GM21526 (cell line): ENCODE measurements at regions not wholly inside any gene's neighbourhood (a gene's known extent, or its start where the extent isn't known, plus 50 kb on each side); places are given as distances from the start of the nearest gene placed in this dataset.

Experiments used
- ATAC-seq: cut with Tn5 transposase; IDR thresholded peaks from one replicate; pipeline ENCODE4 v1.9.1; 2021; ENCODE audit warnings: moderate library complexity; ENCODE audit not compliant: unreplicated experiment, low FRiP score

DNA sequence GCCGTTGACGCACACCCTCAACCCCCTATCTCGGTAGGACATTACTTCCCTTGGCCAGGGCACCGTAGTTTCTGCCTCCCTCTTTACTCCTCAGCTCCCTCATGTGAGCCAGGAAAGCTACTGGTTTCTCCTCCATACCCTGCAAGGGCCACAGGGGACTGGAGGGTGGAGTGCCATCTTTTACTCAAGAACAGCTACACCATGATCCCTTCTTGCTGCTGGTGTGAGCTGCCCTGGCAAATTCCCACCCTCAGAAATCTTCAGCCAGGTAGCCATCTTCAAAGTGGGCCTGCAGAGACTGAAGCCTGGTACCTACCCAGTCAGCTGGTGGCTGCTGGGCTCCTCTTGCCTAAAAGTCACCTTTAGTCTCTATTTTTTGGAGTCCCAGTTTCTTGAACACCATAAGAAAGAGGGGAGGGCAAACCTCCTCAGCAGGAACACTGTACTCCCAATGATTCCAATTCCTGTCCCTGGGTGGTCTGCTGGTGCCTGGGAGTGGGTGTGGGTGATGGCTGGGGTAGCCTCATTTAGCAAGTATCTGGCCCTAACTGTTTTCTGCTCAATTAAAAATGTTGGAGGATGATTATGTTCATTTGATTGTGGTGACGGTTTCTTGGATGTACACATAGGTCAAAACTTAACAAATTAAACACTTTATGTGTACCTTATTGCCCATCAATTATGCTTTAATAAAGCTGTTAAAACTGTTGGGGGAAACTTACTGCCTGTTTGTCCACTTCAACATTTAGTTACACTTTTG lies 105.0 kb upstream of the NPY start:
- no peak for ATAC-seq

DNA sequence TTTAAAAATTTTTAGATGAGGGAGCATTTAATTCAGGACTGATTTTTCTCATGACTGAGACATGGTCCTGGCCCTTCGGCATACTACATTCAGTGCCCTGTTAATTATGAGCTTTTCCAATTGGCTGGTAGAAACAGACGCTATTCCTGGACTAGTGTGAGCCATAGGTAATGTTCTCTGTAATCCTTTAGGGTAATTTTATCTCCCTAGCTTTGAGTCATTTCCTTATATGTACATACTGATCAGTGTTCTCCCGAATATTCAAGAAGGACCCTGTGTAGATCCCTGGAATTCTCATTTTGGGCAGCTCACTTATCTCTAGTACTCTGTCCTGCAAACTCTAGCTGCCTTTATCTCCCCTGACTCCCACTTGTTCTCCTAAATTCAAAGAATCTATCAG lies 92.6 kb upstream of the NPY start:
- ATAC-seq: no peak

DNA sequence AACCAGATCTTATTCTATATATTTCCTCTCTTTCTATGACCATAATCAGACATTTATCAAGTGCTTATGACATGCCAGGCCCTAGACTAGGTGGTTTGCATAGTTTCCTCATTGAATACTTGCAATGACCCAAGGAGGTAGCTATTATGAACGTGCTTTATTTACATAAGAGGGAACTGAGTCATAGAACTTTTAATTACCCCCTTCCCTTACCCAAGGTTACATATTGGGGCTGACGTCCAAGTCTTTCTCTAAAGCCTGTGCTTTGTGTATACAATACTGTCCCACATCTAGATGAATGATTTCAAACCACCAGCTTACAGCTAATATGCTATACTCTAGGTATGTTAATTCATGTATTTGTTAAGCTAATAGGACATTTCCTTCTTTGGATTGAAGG lies 91.9 kb upstream of the NPY start:
- no peak for ATAC-seq

DNA sequence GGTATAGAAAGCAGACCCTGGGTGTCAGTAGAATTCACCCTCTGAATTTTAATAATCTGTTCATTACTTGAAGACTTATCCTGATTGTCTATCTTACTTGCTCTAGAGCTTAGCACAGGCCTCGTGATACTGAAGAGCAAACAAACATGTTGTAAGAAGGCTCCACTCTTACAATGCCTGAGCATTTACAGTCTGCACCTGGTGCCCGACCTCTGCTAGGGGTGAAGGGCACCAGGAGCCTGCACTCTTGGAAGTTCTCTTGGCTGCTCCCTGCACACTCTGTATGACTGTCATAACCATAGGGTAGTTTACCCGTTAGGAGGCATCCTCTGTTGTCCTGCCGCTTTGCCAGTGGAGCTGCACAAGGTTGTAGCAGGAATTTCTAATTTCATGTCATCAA lies 91.3 kb upstream of the NPY start:
- no peak for ATAC-seq

DNA sequence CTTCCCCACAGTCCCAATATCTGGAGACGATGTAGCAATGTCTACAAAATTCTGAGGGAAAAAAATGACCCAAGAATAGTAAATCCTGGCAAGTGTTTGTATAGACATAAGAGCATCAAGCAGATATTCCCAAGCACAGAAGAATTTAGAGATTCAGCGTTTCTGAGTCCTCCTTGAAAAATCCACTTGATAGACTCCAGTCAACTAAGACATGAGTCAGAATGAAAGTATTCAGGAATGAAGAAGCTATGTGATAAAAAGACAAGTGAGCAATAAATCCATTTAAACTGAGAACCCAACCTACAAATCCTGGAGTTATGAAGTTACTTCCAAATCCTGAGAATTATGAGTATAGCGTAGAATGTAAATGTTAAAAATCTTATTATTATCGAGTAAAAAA lies 86.1 kb upstream of the NPY start:
- no peak for ATAC-seq

DNA sequence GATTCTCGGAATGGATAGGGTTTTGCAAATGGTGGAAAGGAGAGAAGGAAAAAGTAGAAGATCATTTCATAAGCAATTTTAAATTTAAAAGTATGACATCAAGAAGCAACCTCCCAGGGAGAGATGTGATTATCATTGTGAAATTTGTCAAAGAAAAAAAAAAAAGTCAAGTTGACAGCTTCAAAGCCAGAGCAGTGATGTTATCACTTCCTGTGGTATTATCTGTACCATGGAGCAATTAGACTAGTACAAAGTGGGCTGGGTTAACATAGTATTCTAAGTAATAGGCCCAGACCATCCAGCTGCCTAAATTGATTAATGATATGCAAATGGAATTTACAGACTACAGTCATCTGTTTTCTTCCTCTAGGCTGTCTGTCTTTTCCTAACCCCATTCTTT lies 84.0 kb upstream of the NPY start:
- no peak for ATAC-seq

DNA sequence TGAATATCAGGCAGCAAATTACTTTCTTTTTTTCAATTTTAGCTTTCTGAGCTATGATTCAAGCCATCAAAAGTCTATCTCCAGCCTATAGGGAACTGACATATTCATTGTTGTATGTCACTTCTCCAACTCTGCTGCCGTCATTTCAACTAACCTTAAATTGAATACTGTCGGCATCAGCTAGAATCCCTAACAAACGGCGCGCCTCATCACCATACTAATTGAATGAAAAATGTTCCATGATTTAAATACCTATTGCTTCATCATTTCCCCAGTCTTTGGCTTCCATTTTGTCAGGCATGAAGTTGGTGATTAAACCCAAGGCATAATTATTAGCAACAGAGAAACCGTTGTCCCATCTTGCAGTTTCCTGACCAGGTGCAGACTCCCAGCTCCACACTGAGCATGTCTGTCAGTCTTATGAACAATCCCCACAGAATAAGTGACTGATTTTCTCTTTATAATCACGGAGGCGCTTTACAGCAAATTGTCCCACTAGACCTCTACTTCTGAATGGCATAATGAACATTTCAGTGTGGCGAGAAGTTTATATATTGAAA lies 83.5 kb upstream of the NPY start:
- ATAC-seq: no peak

DNA sequence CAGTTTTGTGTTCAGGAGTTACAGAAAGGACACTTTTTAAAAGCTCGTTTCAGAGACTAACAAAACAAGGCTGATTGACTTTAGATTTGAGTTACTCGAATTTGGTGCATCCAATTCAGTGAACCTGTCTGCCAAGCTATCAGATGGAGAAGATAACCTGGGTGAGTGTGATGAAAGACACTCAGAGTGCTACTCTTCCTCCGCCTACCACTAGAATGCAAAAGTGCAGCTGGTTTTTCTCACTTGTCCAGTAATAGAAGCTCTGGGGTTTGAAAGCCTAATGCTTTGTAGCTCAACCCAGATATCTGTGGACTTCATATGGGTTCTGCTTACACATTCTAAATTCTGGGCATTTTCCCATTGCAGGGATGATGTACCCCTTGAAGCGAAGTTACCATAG lies 82.8 kb upstream of the NPY start:
- ATAC-seq: no peak

DNA sequence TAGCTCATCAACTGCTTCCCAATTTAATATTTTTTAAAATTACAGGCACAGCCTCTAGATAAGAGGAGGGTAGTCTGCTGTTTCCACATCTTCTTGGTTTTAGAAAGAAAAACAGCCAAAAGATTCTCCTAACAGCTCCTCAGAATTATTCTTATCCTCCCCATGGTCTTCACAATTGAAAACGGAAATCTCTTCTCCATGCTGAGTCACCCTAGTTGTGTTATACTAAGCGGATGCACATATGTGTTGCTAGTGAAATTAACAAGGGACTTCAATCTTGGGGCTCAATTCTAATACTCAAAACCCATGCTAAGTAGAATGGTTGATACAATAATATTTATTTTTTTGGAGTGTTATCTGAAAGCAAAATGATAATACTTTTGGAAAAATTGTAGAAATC lies 71.9 kb upstream of the NPY start:
- ATAC-seq: no peak

DNA sequence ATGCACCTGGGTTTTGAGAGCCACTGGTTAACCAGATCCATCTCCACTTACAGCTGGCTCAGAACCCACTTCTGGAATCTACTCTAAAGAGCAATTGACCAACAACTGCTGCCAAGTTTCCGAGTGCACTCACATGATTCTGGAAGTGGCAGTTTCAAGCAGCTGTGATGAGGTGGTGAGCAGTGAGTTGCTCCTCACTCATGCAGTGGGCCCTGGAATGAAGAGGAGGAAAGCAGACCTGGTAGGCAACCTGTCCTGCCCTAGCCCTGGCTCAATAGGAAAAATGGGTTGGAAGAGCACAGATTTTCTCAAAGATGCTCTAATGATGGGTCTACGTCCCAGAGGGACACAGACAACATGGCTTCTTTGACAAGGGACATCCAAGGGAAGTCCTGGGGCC lies 70.7 kb upstream of the NPY start:
- ATAC-seq: no peak

DNA sequence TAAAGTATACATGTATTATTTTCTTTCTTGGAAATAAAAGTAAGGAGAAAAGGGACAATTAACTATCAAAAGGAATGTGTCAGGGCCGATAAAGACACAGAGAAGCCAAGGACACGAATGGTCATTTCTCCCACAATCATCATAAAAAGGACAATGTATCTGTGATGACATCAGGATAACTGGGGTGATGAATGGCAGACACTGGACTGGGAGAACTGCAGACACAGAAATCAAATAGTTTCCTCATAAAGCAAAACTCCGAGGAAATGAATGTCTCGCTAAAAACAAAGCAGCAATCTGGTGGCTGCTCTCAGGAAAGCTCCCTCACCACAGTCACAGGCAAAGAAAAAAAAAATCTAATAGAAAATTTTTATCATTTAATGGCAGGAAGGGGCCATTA lies 69.3 kb upstream of the NPY start:
- ATAC-seq: no peak

DNA sequence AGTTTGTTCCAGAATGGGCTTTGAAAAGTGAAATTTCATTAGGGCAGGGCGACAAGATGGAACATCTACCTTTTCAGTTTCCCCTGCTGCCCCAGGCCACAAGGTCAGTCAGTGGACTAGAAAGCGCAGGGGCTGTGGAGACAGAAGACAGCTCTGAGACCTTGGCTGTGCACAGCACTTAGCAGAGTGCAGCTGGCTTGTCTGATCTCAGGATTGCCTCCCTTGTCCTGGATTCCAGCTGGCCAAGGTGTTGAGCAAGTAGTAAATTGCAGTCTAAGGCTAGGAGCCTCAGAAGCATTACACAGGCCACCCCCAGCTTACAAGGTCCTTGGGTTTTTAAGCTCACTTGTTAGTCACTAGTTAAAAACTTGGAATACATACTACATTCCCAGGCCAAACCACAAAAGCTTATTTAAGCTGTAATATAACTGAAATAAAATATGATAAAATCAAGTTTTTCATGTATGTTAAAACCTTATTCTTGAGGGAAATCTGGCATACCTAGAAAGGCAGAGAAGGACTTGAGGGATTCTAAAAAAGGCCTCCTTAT lies 67.3 kb upstream of the NPY start:
- ATAC-seq: no peak

DNA sequence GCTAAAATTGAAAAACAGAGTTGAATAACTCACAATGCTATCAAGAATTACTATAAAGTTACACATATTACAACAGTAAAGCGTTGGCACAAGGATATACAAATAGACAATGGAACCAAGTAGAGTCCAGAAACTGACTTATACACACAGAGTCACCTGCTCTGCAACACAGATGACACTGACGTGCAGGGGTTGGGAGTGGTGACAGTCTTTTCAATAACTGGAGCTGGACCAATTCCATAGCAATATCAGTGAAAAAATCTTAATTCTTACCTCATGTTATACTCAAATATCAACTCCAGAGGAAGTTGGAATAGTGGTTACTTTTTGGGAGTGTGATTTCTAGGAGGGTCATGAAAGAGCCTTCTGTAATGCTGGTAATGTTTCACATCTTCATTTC lies 62.5 kb upstream of the NPY start:
- no peak for ATAC-seq

DNA sequence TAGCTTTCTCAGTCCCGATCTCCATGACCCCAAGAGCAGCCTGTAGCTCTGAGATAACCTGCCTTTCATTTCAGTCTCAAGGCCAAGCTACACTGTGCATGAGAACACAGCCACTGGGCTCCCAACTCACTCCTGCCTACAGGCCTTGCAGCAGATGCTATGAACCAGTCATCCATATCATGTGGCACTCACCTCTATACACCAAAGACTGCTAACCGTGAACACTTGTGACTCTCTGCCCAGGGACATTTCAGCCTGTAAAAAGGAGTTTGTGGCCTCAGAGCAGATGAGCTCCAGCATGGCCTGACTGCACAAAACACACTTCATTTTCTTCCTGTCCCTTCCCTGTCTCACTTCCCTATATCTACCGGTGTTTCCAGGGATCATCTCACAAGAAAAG lies 56.9 kb upstream of the NPY start:
- peak; percentile 55 for ATAC-seq

DNA sequence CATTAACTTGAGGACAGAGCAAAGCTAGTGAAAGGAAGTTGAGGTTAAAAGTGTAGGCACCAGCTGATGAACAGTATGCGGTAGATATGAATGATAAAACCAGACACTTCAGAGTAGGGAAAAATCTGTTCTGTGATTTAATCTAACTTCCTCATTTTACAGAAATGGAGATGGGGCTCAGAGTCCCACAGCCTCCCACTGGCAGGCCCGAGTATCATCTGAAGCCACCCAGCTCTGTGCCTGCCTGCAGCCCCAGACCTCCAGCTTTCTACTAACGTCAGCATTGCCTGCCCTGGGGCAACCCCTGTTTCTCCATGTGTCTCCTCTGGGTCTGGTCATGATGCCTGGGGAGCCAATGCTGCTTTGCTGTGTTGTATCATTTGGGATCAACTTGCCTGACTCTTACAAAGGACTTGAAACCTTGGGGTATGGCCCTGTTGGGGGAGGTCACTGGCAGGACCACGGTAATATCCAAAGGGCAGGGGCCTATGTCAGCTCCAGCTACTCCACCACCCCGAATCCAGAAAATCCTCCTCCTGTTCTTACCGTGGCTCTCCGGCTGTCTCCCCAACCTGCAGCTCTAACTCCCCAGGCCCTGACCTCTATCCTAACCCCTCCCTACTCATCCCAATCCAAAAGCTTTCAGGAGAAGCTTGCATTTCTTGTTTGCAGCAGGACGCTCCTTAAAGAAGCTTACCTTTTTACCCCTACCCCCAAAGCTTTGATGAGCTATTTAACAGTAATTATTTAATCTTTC lies 56.2 kb upstream of the NPY start:
- peak; percentile 86 for ATAC-seq

DNA sequence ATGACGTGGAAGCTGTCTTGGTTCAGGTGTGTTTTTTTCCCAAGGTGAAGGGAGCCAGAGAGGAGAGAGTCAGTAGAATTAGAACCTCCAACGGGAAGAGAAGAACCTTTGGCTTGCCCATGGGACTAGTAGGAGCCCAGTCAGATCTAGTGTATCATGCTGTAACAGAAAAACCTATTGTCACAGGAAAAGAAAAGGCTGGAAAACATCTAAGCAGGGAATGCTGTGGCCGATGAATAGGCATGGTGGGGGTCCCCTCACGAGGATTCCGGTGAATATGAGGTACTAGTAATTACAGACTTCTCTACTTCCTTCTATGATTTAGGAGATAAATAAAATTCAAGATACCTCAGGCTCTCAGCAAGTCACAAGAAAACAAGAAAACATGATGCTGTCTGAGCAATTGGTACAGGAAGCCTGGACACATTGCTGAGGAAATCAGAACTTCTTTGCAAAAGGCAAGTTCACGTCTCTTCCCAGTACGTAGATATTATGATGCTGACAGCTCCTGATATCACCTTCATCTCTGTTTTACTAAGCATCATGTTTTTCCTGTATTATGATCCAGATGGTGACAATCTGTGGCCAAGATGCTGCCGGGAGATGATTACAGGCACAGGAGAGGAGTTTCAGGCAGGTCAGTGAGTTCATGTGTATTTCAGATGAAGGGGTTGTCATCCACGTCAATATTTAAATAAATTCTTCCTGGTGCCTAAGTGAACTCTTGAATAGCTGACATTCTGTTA lies 54.3 kb upstream of the NPY start:
- ATAC-seq: no peak

DNA sequence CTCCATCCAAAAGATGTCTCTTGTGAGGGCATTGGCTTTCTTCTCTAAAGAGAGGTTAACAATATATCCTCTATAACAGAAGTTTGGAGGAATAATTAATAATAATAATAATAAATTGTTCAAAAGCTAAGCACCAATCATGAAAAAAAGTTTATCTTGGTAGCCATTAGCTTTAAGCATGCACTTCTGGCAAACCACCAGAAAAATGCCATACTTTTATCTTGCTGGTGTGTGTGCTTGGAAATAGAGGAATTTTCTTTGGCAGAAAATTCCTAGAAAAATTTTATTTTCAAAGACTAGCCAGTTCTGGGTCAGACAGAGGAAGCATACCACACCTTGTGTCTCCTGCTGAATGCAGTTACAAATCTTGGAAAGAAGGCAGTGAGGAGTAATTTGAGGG lies 52.5 kb upstream of the NPY start:
- no peak for ATAC-seq

DNA sequence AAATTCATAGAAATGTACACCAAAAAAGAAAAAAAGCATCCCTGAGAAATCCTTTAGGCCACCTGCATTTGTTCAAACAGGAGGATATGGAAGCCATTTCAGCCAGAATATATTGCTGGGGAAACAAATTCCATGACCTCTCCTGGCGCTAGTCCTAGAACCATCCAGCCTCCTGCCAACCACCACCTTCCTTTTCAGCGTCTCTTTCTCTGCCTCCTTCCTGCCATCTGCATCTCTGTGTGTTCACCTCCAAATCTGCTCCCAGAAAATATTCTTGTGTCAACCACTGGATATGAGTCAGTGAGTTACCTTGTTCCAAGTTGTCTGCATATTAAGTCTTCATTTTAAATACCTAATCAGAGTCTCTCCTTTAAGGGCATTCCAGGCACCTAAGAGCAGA lies 50.6 kb upstream of the NPY start:
- ATAC-seq: no peak
